Stimulated activated CD4-positive, alpha-beta T cell treated with anti-CD3 and anti-CD28 coated beads, Interleukin-4, amount 100 ng/mL, for 4 hours (primary cell): ENCODE measurements at regions not wholly inside any gene's neighbourhood (a gene's known extent, or its start where the extent isn't known, plus 50 kb on each side); places are given as distances from the start of the nearest gene placed in this dataset.

Source experiments
- DNase-seq, 2 experiments: peaks; one replicate each; pipeline ENCODE4 v3.0.0-alpha.2; 2020

GRCh38 chrX:16451334-16451733, 198.6 kb upstream of the S100G start:
- DNase-seq: no peak

DNA sequence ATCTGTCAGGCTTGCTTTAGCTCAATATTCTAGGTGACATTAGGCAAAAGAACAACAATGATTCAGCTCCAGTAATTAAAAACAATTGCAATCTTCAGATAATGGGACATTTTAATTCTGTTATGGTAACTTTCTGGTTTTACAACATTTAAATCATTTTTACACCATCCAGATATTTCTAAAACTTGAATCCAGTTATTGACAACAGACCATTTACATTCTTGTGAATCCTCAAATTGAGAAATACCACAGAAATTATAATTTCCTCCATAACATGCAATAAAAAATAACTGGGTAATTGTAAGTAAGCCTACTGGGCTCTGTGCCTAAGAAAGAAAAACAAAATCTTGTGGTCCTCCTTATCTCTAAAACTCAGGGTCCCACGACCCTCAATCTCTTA, 195.0 kb upstream of the S100G start:
- DNase-seq: no peak

DNA sequence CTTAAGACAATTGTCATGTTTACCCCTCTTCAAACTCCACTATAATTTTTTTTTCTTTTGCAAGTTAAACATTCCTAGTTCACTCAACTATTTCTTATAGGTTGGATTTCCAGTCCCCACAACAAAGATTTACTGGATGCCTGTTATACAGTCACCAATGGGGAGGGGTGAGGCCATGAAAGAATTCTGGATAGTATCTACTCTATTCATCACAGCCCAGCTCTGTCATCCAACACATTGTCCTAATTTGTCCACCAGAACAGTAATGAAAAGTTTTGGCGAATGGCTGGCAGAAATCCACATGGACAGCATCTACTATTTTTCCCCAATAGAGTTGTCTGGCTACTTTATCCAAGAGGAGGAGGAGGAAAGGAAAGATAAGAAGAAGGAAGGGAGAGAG, 192.7 kb upstream of the S100G start:
- no peak for DNase-seq

- no peak for DNase-seq
Measured at GRCh38 chrX:16458208-16458607, 191.8 kb upstream of the S100G start.

GRCh38 chrX:16459008-16459407, 190.9 kb upstream of the S100G start:
- no peak for DNase-seq

DNA sequence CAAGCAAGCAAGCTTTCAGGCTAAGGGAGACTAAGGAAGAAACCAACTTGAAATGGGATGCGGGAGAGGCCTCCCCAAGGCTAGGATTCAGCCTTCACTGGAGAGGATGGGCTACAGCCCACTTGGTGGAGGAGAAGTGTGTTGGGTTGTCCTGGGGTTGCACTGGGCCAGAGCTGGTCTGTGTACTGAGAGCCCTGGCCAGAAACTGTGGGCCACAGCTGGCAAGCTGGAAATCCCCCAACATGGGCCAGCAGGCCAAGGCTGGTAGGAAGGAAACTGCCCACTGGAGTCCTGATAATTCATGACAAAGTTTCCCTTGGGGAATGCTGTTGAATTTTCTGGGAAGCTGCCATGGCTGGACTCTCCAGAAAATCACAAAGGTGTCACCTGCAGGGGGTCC, 188.0 kb upstream of the S100G start:
- DNase-seq: no peak

DNA sequence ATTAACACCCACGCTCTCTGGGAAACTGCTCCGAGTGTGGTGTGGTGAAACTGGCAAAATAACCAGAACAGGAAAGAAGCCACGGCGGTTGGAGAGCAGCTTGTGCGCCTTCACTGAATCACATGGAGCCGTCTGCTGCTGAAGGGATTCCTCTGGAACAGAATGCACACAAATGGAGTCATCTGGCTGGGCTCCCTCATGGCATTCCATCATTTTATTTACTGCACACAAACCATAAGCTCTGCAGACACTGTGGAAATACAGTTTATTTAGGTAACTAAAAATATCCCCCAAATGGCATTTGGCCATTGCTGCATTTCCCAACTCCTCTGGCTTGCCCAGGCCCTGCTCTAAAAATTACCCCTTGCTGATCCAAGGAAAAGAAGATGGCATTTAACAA, 187.0 kb upstream of the S100G start:
- no peak for DNase-seq

GRCh38 chrX:16464369-16464768, 185.6 kb upstream of the S100G start:
- DNase-seq: no peak

DNA sequence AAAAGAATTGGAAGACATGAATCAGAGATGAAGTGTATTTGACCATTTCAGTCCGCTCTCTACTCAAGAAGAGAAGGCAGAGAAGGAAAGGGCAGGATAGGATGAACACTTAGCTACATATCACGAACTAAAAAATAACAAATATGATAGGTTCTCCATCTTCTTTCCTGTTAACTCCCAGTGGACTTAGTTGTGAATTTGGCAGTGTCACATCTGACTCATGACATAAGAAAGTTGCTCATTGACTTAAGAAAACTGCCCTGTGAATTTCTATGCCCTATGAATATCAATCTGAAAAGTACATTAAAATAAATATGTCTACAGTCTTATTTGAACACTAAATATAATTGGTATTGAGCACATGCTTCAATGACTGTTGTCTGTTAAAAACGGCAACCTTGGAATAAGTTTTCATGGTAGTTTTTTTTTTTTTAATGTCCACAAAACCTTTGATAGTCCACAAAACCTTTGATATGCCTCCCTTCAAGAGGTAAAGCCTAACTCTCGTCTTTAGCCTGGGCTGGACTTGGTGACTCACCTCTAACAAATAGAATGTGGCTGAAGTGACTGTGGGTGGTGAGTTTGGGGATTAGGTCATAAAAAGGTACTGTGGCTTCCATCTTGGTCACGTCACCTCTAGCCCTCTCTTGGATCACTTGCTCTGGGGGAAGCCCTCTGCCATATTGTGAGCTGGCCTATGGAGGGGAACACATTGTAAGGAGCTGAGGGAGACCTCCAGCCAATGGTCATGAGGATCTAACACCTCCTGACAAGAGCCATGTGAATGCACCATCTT, 184.7 kb upstream of the S100G start:
- no peak for DNase-seq

DNA sequence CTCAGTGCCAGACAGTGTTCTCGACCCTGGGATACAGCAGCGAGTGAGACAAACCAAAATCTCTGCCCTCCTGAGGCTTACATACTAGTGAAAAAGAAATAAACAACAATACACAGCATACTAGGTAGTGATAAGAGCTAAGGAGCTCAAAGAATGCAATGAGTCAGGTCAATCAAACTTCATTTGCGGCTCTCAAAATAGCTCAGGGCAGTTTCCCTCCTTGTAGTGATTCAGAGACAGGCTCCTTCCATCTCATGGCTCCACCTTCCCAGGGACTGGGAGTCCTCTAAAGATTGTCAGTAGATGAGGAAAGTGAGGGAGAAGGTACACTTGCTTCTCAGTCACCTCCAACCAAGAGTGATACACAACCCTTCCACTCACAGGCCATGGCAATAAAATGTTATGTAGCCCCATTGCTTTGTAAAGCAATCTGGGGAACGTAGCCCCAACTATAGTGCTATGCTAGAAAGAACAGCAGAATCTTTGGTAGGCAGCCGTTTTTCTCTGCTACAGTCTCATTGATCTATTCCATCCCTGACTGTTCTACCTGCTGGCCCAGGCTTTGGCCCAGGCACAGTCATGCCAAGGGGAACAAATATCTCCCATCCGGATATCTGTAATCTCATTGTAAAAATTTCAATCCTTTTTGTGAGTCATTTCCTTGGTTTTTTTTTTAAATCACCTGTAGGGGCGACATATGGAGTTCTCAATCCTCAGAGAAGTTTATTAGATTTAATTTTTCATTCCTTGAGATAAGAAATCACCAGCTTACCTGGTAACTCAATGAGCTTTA, 183.1 kb upstream of the S100G start:
- no peak for DNase-seq

GRCh38 chrX:16469870-16470269, 180.1 kb upstream of the S100G start:
- no peak for DNase-seq

DNA sequence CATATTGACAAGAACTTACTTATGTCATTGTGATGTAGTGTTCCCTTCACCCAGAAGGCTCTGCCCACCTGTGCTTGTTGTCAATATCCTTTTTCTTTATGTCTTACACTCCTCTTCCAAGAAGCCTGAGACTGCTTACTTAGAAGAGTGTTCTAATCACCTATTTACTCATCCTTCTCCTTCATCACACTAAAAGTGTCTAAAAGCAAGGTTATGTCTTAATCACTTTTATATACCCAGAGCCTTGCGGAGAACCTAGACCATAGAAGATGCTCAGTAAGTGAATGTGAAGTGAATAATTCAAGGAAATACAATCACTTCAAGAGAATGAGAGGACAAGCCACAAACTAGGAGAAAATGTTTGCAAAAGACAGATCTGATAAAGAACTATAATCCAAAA, 177.6 kb upstream of the S100G start:
- no peak for DNase-seq

DNA sequence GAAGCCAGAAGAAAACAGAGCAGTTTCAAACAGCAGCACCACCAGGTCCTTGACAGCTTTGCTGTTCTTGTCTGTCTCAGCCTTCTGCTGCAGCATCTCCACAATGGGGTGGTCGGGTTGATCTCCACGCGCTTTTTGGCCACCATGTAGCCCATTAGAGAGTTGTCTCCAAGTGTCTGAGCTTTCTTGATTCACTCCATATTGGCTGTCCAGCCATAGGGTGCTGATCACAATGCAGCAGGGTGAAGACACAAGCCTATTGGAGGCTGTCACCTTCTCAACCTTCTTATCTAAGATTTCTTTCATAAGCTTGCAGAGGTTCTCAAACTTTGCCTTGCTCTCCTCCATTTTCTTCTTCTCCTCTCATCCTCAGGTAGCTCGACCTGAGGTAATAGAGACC, 175.4 kb upstream of the S100G start:
- no peak for DNase-seq

DNA sequence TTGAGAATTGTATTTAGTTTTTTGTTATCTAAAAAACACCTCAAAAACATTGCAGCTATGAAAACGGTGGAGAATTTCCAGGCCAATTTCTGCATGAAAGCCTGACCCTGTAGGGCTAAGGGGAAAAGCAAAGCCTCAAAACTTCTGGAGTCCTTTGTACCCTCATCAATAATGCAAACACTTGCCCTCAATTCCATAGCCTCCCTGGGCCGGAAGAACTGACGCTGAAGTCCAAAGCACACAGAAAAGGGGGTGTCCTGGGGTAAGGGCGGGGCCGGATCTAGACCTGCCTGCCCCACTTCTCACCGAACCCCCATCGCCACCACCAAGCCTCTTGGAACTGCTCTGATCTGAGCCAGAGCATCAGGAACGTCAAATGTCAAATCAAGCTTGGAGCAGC, 173.9 kb upstream of the S100G start:
- no peak for DNase-seq

DNA sequence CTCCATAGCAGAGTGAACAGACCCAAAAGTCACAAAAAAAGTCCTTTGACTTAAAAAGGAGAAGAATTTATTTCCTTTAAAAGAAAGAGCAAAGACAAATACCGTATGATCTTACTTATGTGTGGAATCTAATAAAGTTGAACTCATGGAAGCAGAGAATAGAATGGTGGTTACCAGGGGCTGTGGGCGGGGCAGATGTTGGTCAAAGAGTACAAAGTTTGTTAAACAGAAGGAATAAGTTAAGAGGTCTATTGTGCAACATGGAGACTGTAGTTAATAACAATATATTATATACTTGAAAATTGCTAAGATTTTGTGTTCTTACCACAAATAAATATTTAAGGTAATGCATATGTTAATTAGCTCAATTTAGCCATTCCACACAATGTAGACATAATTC, 173.3 kb upstream of the S100G start:
- DNase-seq: no peak

- peak in 1 of 2 experiments; percentile 22 for DNase-seq
Measured at GRCh38 chrX:16479206-16479869, 170.6 kb upstream of the S100G start.

DNA sequence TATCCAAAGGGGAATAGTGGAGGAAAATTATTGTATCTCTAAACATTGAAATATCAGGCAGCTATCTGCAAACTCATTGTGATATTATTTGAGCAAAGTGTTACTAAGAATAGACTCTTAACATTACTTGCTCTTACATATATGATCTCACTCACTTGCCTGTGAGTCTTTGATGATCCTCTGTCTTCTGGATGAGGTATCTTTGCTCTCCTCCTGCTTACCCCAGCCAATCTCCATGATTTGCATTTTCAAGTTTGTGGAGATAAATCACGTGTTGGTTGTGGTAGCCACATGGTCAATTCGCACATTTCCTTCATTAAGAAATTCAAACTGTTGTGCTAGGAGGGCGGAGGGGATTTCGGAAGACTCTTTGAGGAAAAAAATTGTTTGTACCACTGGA, 169.9 kb upstream of the S100G start:
- no peak for DNase-seq

- peak; percentile 4 to 50 for DNase-seq
Measured at GRCh38 chrX:16484338-16484737, 165.6 kb upstream of the S100G start.

DNA sequence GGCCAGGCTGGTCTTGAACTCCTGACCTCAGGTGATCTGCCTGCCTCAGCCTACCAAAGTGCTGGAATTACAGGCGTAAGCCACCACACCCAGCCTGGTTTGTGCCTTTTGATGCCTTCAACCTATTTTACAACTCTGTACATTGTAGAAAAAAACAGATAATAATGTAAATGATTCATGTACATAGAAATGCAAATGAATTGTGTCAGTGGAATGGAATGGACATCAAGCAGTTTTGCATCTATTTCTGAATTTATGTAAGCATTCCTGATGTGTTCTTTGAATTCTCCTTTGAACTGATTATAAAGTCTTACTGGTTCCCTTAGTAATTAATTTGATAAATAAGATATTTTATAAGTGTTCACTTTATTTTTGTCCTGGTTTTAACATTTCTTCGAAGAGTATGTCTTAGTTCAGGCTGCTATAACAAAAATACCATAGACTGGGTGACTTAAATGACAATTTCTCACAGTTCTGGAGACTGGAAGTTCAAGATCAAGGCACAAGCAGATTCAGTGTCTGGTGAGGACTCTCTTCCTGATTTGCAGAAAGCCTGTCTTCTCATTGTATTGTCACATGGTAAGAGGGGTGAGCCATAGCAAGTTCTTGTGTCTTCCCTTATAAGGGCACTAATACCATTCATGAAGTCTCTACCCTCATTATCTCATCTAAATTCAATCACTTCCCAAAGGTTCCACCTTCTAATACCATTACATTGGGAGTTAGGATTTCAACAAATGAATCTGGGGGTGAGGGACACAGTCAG, 162.2 kb upstream of the S100G start:
- DNase-seq: no peak

DNA sequence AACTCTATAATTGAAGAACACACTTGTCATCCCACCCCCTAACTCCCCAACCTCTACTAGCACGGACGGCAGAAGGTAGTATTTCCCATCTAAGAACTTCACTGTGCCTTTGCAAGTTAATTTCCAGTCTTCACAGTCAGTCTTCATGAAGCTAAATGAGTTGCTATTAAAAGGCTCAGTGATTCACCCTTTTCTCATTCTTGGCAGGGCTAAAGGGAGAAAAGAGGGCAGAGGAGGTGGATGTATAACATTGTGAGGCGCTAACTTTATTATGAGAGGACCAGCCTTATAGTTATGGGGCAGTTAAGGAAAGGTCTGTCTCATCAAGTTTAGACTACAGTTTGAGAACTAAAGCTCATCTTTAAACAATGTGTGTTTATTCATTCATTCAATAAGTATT, 161.0 kb upstream of the S100G start:
- no peak for DNase-seq

GRCh38 chrX:16491461-16491860, 158.5 kb upstream of the S100G start:
- DNase-seq: no peak

DNA sequence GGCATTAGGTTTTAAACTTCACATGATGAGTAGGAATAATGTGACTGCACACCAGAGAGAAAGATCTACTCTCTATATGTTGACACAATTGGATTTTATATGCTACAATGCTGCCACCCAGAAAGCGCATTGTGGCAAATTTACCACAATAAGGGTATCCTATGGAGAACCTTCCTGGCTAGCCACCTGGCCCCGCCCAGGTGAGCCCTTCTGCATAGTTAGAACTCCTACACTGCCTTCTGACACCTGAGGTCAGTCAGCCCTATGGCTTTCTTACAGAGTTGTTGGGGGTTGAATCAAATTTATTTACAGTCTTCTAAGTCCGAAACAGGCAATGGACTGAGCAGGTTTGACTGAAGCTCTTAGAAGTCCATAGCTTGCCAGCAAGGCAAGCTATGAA, 153.8 kb upstream of the S100G start:
- DNase-seq: no peak
